MM.1S (cell line): ENCODE measurements at regions not wholly inside any gene's neighbourhood (a gene's known extent, or its start where the extent isn't known, plus 50 kb on each side); places are given as distances from the start of the nearest gene placed in this dataset.
"Not testable (repeated sequence)": the region's sequence is repeated elsewhere in the genome, so short reads cannot be mapped to it uniquely, and the experiment has no call there.

ENCODE experiments used
- DNase-seq: peaks from one replicate; pipeline ENCODE4 v3.0.0-alpha.2; 2015
- H2AFZ ChIP-seq: fragments of 300-600 bp; sonication (generic); 2 replicates; pipeline ENCODE4 v1.6.0; 2016; ENCODE audit warnings: antibody characterized with exemption, low read length
- H3F3A ChIP-seq: fragments of 300-600 bp; sonication (generic); 2 replicates; pipeline ENCODE4 v1.6.1; 2016; ENCODE audit warnings: mild to moderate bottlenecking, antibody characterized with exemption, low read length, moderate library complexity, mixed read lengths; ENCODE audit not compliant: insufficient read depth
- H3K27ac ChIP-seq: fragments of 300-600 bp; sonication (generic); 2 replicates; pipeline ENCODE4 v1.5.1; 2016; ENCODE audit warnings: mild to moderate bottlenecking, low read length
- H3K27me3 ChIP-seq: fragments of 300-600 bp; sonication (generic); replicated peaks from 2 replicates; pipeline ENCODE4 v1.6.0; 2016; ENCODE audit warnings: low read length; ENCODE audit not compliant: insufficient read depth
- H3K36me3 ChIP-seq: fragments of 300-600 bp; sonication (generic); replicated peaks from 2 replicates; pipeline ENCODE4 v1.6.1; 2016; ENCODE audit warnings: mild to moderate bottlenecking, low read length, mixed read lengths; ENCODE audit not compliant: insufficient read depth
- H3K4me1 ChIP-seq: fragments of 300-600 bp; sonication (generic); 2 replicates; pipeline ENCODE4 v1.6.1; 2016; ENCODE audit warnings: low read length, mixed read lengths
- H3K4me2 ChIP-seq: fragments of 300-600 bp; sonication (generic); 2 replicates; pipeline ENCODE4 v1.6.0; 2016; ENCODE audit warnings: low read depth, low read length
- H3K4me3 ChIP-seq: fragments of 300-600 bp; sonication (generic); 2 replicates; pipeline ENCODE4 v1.5.1; 2016; ENCODE audit warnings: low read length, mixed read lengths
- H3K79me2 ChIP-seq: fragments of 300-600 bp; sonication (generic); 2 replicates; pipeline ENCODE4 v1.6.1; 2016; ENCODE audit warnings: mixed run types, low read length, mixed read lengths
- H3K9ac ChIP-seq: fragments of 300-600 bp; sonication (generic); 2 replicates; pipeline ENCODE4 v1.6.1; 2016; ENCODE audit warnings: low read length, mixed read lengths
- H3K9me2 ChIP-seq: fragments of 300-600 bp; sonication (generic); replicated peaks from 2 replicates; pipeline ENCODE4 v1.6.1; 2016; ENCODE audit warnings: mild to moderate bottlenecking, low read length, mixed read lengths; ENCODE audit not compliant: insufficient read depth
- H3K9me3 ChIP-seq: fragments of 300-600 bp; sonication (generic); replicated peaks from 2 replicates; pipeline ENCODE4 v1.6.1; 2016; ENCODE audit warnings: mild to moderate bottlenecking, low read length, mixed read lengths; ENCODE audit not compliant: insufficient read depth
- H4K20me1 ChIP-seq: fragments of 300-600 bp; sonication (generic); 2 replicates; pipeline ENCODE4 v1.6.1; 2016; ENCODE audit warnings: mild to moderate bottlenecking, low read length, moderate library complexity, mixed read lengths; ENCODE audit not compliant: insufficient read depth
- CTCF ChIP-seq: fragments of 300-600 bp; sonication (generic); IDR thresholded peaks from 2 replicates; pipeline ENCODE4 v1.5.1; 2016; ENCODE audit warnings: antibody characterized with exemption, low read length, mixed read lengths
- EZH2 ChIP-seq: fragments of 300-600 bp; sonication (generic); optimal IDR thresholded peaks from 2 replicates; pipeline ENCODE3; 2017; ENCODE audit warnings: low read depth, mild to moderate bottlenecking, antibody characterized with exemption, low read length, mixed read lengths
- EZH2phosphoT487 ChIP-seq: fragments of 300-600 bp; sonication (generic); IDR thresholded peaks from 2 replicates; pipeline ENCODE4 v1.6.1; 2018; ENCODE audit warnings: antibody characterized with exemption, low read length

GRCh38 chr4:8675906-8676305 is 83.3 kb downstream of the CPZ start:
- H3K4me1 ChIP-seq, result no peaks in the 10 kb centered on the region

GRCh38 chr4:8675383-8675782 is 82.8 kb downstream of the CPZ start:
- Histone ChIP-seq H3K36me3 (no peaks in the 10 kb centered on the region), H4K20me1 (no peaks in the 10 kb centered on the region), H3K27ac (no peak overlapping the region), H3K9me2 (no peaks in the 10 kb centered on the region), H3K9me3 (no peaks in the 10 kb centered on the region), H3K27me3 (peaks cover 90% of the 10 kb centered on the region), H3K4me3 (no peak overlapping the region), H2AFZ (no peak overlapping the region), H3K9ac (no peak overlapping the region), H3K4me1 (no peaks in the 10 kb centered on the region), H3F3A (no peaks in the 10 kb centered on the region), H3K4me2 (no peak overlapping the region), H3K79me2 (no peaks in the 10 kb centered on the region)
- DNase-seq, result peak; percentile 46
- no peak for TF ChIP-seq EZH2
- TF ChIP-seq EZH2phosphoT487, result no peak
- TF ChIP-seq CTCF, result no peak

More at GRCh38 chr4:8675906-8676305, 83.3 kb downstream of the CPZ start:
- Histone ChIP-seq H3K9me3 (no peaks in the 10 kb centered on the region), H3K27ac (no peak overlapping the region), H3K9me2 (no peaks in the 10 kb centered on the region), H3K4me2 (no peak overlapping the region), H3K79me2 (no peaks in the 10 kb centered on the region), H3K27me3 (peaks cover 90% of the 10 kb centered on the region), H3K4me3 (no peak overlapping the region), H4K20me1 (no peaks in the 10 kb centered on the region), H3K36me3 (no peaks in the 10 kb centered on the region), H3K9ac (no peak overlapping the region), H2AFZ (no peak overlapping the region), H3F3A (no peaks in the 10 kb centered on the region)
- DNase-seq, result no peak
- no peak for TF ChIP-seq EZH2phosphoT487
- no peak for TF ChIP-seq EZH2
- TF ChIP-seq CTCF, result no peak

- H3K9me2 ChIP-seq, result no peaks in the 10 kb centered on the region
- no peak overlapping the region for H3K4me2 ChIP-seq
- H3K9me3 ChIP-seq, result no peaks in the 10 kb centered on the region
- H3F3A ChIP-seq, result no peaks in the 10 kb centered on the region
- no peaks in the 10 kb centered on the region for H4K20me1 ChIP-seq
- no peaks in the 10 kb centered on the region for H3K36me3 ChIP-seq
- no peaks in the 10 kb centered on the region for H3K4me1 ChIP-seq
- no peak overlapping the region for H2AFZ ChIP-seq
- no peak overlapping the region for H3K4me3 ChIP-seq
- no peak overlapping the region for H3K27ac ChIP-seq
- TF ChIP-seq EZH2 (no peak), CTCF (no peak), EZH2phosphoT487 (no peak)
- no peak for DNase-seq
- no peak overlapping the region for H3K9ac ChIP-seq
- H3K79me2 ChIP-seq, result no peaks in the 10 kb centered on the region
- H3K27me3 ChIP-seq, result peaks cover 90% of the 10 kb centered on the region
These were observed 81.8 kb downstream of the CPZ start for GRCh38 chr4:8674311-8674885.

- DNase-seq, H3K4me1 ChIP-seq, H2AFZ ChIP-seq, H3K9me3 ChIP-seq, H3K36me3 ChIP-seq, H3K4me3 ChIP-seq, H3K9me2 ChIP-seq, H3F3A ChIP-seq, H3K9ac ChIP-seq, H3K27ac ChIP-seq, H3K79me2 ChIP-seq, H3K4me2 ChIP-seq, H4K20me1 ChIP-seq: not testable (repeated sequence)
- H3K27me3 ChIP-seq, result peaks cover 90% of the 10 kb centered on the region
These were observed 80.5 kb downstream of the CPZ start for GRCh38 chr4:8673106-8673505.
